GM19043 (cell line): ENCODE measurements at regions not wholly inside any gene's neighbourhood (a gene's known extent, or its start where the extent isn't known, plus 50 kb on each side); places are given as distances from the start of the nearest gene placed in this dataset.

Source experiments
- ATAC-seq: cut with Tn5 transposase; IDR thresholded peaks from one replicate; pipeline ENCODE4 v1.9.1; 2021; ENCODE audit warnings: low read depth; ENCODE audit not compliant: unreplicated experiment

DNA sequence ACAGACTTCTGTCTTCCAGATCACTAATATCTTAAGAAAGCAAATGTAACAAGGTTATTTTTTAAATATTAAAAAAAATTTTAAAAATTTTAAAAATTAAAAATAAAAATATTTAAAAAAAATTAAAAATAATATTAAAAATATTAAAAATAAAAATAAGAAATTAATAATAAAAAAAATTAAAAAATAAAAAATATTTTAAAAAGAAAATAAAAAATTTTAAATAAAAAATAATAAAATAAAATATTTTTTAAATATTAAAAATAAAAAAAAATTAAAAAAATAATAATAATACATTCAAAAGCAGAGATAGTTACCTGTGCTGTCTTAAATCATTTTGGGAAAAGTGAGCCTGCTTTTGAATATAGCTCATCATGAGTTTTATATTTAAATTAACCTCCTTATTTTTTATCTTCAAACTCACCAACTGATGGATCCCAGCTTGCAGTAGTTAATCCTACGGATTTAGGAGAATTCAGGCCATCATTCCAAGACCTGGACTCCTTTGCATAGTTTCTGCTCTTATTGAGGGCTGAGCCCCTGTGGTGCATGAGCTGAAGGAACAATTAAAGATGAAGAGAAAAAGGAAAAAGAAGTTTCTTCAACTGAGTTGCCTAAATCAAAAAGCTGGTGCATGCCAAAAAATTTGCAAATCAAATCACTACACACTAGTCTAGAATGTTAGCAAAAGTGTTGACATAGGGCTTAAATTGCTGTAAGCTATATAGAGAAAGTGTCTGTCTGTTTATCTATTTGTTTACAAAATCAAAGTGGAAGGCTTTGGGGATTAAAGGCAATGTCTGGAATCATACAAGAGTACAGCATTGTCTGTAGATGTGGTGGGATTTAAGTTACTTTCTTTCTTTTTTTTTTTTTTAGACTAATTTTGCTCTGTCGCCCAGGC lies 50.5 kb upstream of the ZNF438 start:
- ATAC-seq = no peak

DNA sequence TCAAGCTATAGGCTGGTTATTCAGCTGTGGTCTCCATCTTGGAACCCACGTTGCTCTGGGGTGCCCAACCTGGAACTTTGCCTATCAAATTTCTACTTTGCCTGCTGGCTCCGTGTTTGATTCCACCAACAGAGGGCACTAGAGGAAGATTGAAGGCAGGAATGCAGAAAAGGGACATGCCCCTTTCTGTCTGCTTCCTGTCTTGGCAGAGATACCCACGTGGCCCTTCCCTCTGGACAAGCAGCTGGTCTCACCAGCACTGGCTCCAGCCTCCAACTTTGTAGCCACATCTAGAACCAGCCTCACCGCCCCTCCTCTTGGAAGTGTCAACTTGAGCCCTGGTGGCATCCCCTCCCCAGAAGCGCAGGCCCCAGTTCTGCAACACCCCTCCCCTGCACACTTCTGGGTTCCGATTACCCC lies 52.1 kb upstream of the ZNF438 start:
- ATAC-seq = no peak

DNA sequence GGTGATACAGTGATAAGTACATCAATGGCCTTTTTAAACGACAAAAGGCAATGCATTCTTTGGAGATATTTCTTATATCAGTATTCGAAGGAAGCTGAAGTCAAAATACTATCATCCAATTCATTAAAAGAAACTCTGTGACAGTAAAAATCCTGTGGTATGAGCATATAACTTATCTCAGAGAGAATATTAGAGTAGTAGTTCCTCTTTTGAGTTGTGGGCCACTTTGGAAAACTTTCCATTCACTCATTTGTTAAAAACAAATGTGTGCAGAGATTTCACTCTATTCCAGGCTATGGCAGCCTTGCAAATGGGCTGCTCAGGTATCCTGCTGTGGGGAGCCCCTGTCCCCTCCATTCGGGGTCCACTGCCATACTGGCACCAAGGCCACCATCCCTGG lies 55.3 kb upstream of the ZNF438 start:
- ATAC-seq = no peak

DNA sequence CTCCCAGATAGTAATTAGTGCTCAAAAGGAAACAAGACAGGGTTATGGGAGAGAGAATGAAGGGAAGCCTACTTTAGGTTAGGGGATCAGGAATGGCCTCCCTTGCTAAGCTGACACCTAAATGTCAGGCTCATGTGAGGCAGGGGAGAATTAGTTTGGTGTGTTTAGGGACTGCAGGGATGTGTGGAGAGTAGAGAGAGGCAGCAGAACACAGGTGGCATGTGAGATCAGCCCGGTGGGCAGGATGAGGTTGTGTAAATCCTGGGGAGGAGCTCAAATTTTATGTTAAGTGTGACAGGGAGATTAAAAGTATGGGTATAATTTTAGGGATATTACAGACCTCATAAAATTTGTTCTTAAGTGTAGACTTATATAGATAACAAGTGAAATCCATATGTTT lies 56.2 kb upstream of the ZNF438 start:
- ATAC-seq = no peak

DNA sequence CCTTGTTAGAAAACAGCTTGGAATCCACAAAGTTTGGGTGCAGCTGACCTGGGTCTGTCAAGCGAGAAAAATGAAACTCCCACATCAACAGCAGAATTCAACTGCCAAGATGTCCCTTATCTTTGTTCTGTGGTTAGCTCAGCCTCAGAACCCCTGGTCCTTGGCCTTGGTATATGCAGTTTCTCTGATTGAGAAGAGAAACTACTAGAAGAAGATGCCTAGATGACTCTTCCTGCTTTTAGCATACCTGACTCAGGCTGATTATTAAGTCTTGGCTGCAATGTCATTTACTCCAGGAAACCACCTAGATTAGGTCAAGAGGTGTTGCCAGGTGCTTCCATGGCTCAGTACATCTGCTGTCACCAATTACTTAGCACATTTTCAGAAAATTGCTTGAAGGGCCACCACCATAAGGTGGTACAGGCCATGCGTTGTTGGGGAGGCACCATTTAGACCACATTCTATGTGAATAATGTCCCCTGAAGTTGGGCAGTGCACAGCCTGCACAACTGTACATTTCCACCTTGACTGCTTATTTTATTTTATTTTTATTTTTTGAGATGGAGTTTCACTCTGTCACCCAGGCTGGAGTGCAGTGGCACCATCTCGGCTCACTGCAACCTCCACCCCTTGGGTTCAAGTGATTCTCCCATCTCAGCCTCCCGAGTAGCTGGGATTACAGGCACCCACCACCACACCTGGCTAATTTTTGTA lies 59.4 kb upstream of the ZNF438 start:
- no peak for ATAC-seq

DNA sequence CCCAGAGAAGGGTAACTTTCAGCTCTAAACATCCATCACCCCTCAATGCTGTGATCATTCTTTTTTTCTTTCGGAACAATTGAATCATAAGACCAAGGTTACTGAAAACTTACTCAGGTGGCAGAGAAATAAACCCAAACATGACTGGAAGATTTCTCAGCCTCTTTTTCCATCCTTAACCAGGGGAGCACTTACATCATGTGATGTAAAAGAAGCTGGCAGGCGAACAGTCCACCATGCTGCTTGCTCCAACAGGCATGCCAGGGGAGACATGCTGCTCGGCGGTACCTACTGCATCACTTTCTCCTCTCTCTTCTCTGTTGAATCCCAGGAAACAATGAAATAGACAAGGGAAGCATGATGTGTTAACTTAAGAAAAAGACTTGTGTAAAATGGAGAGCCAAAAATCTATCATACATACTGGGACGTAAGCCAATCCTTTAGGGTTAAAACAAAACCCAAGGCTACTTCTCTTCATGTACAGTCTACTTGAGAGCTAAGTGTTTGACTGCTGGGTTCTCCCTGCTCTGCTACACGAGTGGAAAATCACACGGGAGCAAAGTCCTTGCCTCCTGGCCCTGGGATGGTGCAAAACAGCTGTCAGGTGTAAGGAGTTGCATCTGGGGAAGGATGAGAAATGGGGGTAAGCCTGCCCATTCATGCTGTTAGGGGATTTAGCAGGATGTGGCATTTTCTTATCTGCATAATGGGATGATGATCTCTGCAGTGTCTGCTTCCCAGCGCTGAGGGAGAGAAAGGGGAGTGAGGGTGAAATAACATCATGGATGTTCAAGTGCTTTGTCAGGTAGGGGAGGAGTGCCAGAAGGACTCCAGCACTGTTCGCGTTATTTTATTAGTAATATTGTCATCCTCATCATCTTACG lies 64.3 kb upstream of the ZNF438 start:
- ATAC-seq = no peak

DNA sequence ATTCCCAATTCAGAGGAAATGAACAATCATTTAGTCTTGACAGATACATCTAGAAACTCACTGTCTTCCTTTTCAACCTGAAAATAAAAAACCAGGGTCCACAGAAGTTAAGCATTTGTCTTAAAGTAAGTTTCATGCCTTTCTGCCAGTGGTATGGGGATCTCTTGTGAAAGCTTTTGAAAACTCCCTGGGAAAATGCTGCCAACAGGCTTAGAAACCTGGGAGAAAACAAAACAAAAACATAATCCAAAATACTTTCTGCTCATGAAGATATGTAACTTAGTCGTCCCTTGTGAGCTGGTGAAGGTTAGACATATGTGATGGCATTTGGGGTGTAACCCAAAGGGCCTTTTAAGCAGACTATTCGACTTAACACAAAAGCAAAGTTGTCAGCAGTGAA lies 66.4 kb upstream of the ZNF438 start:
- ATAC-seq = no peak

DNA sequence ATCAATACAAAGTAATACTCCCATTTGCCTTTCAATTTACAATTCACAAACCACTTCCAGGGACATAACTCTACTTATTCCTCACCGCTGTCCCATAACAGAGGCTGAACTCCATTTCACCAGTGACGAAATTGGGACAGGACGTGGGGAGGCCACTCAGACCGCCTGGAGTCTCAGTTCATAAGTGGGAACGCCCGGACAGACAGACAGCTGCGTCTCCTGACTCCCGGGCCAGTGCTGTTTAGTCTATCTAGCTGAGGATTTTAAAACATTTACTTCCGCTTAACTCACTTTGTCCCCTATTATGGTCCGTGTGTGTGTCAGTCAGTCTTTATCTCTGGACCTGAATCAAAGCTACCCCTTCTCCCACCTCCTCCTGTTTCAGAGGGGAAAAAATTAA lies 67.4 kb upstream of the ZNF438 start:
- ATAC-seq = no peak

DNA sequence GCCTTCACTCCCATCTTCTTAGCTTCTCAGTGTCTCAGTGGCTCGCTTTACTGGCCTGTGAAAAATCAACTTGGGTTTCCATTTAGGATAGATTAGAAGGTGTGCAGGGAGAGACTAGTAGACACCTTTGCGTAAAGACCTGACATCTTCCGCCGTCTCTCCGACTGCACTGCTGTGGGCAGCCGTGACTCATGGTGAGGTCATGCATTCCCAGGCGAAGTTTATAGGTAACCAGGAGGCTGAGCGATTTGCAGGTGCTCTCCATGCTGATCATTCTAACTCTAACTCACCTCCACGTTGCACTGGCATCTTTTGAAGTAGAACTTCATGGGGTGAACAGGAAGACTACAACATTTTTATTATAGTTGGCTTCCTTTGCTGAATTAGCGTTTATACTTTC lies 68.0 kb upstream of the ZNF438 start:
- no peak for ATAC-seq

DNA sequence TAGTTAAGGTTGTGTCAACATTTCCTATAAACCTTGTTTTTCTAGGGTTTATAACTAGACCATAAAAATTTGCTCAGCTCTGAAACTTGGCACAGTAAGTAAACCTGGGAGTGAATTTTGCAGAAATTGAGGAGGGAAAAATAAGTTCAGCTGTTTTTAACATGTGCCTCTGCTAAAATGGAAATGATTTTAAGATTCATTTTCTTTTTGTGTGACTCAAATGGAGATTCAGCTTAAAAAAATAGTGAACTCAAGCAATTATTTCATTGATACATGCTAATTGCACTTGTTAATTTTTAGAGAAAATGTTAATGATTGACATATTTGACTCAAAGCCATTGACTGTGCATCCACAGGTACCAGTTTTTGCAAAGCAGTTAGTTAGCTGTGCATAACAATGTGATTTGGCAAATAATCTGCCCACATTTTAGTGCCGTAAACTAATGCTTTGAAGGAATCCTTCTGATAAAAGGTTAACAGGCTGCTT lies 68.5 kb upstream of the ZNF438 start:
- no peak for ATAC-seq

DNA sequence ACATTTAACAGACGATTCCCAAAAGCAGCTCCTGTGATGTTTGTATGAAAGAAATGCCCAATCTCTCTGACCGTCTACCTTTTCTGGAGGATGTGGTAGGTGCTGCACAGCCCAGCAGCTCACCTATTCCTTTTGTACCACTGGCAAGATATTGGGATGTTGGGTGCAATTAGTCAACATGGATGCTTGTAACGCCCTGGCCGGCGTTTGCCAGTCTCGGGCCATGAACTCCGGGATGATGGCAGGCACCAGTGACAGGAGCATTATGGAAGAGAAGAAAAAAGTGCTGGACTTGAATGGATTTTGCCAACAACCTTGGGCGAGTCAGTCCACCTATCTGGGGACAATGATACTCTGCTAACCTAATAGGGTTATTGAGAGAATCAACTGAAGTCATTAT lies 69.0 kb upstream of the ZNF438 start:
- ATAC-seq = no peak

DNA sequence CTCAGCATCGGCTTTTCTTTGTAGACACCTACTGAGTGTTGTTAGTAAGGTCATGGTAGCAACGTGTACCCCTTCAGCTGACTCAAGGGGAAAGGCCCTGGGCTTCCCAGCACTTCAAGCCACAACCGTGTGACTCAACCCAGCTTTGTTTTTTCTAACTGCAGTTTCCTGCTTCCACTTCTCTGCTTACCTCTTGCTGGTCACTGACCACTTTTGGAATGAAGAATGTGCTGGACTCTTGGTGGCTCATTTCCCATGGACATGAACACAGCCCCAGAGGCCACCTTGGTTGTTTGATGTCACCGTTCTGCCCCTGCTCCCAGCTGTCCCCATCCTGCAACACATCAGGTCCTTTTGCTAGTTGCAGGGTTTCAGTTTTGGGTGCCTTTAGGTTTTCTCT lies 69.5 kb upstream of the ZNF438 start:
- ATAC-seq = no peak

DNA sequence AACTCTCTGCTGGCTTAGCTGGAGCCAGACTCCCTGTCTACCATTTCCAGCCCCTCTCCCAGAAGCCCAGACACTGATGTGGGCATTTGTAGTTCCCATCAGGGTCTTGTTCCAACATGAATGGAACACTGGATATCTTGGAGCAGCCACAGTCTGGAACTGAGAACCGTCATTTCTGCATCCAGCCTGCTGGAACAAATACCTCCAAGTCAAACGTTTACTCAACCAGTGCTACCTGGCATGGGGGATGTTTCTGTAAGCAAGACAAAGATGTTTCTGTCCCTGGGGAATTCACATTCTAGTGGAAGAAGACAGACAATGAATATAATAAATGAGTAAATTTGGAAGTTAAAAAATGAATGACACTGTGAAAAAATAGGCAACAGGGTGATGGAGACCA lies 70.8 kb upstream of the ZNF438 start:
- ATAC-seq = no peak

DNA sequence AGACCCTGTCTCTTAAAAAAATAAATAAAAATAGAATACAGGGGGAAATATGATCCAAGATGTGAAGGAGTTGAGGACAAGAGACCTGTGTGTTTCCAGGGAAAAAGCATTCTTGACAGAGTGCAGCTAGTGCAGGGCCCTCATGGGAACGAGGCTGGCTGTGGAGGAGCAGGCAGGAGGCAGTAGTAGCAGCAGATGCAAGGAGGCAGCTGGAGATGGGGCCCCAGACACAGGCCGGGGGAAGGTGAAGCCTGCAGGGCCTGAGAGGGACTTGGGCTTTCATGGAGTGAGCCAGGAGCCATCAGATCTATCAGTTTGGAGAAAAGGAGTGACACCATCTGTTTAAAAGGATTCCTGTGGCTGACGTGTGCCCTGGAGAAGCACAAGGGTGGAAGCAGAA lies 71.4 kb upstream of the ZNF438 start:
- ATAC-seq = no peak

DNA sequence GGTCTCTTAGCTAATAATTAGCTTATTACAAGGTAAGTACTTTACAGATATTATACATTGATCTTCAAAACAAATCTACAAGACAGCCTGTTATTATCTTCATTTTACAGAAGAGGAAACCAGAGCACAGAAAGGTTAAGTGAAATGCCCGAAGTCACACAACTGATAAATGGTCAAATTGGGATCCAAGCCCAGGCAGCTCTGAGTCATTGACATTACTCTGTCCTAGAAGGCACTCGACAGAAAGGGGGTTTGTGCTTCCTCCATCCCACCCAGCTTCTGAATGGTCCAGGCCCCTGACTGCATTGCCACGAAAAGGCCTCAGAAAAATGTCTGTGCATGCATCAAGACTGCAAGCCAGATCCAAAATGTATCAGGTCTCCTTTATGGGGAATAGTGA lies 81.3 kb upstream of the ZNF438 start:
- ATAC-seq = no peak

DNA sequence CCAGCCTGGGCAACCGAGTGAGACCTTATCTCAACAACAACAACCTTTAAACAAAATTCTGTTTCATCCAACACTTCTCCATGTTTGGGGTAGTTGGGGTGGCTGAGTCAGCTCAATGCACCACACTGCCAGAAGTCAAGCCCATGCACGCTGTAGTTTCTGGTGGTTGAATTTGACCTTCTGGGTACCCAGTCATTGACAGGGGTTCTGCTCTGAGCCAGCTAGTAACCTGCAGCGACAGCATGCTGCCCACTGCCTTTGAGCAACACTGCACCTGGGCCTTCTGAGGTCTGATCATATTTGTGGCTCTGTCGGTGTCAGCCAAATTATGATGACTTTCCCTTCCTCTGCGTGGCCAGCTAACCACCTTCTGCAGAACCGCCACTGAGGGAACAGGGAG lies 84.6 kb upstream of the ZNF438 start:
- ATAC-seq = no peak

DNA sequence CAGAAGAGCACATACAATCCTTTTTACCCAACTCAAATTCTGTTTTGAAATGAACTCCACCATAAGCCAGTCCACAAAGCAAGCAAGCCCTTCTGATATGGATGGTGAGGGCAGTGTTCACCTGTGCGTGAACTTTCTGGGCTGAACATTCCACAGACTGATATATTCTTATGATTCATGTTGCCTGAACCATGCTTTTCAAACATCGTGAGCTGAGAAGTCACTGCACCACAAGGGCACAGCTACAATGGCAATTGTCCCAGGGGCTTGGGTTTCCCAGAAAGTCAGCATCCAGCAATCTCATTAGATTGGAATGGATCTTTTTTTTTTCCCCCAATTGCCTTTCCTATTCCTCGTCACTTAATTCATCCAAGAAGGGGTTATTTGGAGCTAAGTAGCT lies 86.9 kb upstream of the ZNF438 start:
- no peak for ATAC-seq

DNA sequence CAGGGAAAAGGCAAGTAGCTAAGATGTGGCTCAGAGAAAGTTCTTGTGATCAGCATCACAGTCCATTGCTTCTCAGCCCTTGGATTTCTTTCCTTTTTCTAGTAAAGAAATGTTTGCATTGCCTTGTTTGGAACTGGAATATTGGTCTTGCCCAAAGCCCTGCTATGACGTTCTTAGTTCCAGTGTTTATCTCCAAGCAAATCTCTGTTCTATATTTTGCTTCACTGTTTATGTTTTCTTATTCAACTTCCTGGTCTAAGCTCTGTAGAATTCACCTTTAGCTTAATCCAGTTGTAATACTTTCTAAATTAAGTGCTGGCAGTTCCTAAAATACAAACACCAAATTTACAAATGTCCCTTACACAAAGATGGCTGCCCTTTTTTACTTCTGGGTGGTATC lies 88.7 kb upstream of the ZNF438 start:
- ATAC-seq = no peak

DNA sequence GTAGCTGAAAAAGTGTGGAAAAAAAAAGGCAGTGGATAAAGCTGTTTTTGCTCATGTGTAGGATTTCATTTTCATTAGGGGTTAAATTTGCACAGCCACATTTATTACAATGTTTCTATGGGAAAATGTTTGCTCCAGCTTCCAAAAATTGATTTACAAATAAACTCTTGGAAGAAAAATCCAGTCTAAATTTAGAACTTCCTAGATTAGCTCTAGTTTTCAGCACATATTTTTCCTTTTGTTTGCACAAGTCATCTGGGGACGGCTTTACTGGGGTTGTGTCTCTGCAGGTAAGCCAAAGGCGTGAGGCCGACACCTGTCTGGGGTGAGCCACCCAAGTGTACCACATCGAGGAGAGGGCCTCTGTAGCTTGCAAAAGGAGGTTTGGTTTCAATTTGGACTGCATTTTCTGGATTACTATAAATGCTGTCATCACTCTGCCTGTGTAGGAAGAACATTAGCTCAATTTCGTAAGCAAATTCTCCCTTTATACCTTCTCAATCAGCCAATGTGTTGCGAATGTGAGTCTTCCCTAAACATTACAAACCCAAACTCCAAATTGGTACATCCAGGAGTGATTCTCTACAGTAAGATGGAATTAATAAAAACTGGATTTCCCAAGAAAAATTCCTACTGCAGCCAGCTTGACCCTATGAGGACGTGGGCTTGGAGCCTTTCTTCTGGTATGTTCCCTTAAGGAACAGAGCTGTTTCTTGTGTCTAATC lies 89.5 kb upstream of the ZNF438 start:
- ATAC-seq = no peak
